Type B pancreatic cell (in vitro differentiated cells): ENCODE measurements at regions not wholly inside any gene's neighbourhood (a gene's known extent, or its start where the extent isn't known, plus 50 kb on each side); places are given as distances from the start of the nearest gene placed in this dataset.

Experiments
- DNase-seq: peaks from one replicate; pipeline ENCODE4 v3.0.0; 2021; ENCODE audit warnings: mixed read lengths; ENCODE audit not compliant: unreplicated experiment; ENCODE audit errors: extremely low spot score
- H3K27ac Mint-ChIP-seq: 2 replicates; pipeline ENCODE4 v1.8.0; 2021; ENCODE audit warnings: mild to moderate bottlenecking, mixed read lengths
- H3K27me3 Mint-ChIP-seq: 2 replicates; pipeline ENCODE4 v1.8.0; 2021; ENCODE audit warnings: mixed read lengths
- H3K36me3 Mint-ChIP-seq: 2 replicates; pipeline ENCODE4 v1.8.0; 2021; ENCODE audit warnings: mixed read lengths
- H3K4me1 Mint-ChIP-seq: one replicate; pipeline ENCODE4 v1.8.0; 2021; ENCODE audit warnings: mixed read lengths; ENCODE audit not compliant: unreplicated experiment
- H3K4me3 Mint-ChIP-seq: 2 replicates; pipeline ENCODE4 v1.8.0; 2021; ENCODE audit warnings: mild to moderate bottlenecking, mixed read lengths
- H3K9me3 Mint-ChIP-seq: 2 replicates; pipeline ENCODE4 v1.8.0; 2021; ENCODE audit warnings: mixed read lengths
- CTCF ChIP-seq: fragments of 200-600 bp; sonication (generic); conservative IDR thresholded peaks from 2 replicates; pipeline ENCODE4 v1.5.0; 2021; ENCODE audit warnings: antibody characterized with exemption, mild to moderate bottlenecking

DNA sequence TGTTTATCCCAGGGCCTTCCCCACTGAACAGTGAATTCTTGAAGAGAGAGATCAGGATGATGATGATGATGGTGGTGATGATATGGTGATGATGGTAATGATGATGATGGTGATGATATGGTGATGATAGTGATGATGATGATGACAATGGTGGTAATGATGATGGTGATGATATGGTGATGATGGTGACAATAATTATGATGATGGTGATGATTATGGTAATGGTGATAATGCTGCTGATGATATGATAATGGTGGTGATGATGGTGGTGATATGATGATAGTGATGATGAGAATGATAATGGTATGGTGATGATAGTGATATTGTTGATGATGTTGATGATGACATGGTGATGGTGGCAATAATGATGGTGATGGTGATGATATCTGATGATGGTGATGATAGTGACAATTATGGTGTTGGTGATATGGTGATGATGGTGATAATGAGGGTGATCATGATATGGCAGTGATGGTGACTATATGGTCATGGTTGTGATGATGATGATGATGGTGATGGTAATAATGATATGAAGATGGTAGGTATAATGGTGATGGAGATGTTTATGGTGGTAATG is 99.9 kb downstream of the HAPSTR1 start:
- peaks cover 6% of the 10 kb centered on the region for H3K4me1 Mint-ChIP-seq
- H3K9me3 Mint-ChIP-seq = no peaks in the 10 kb centered on the region

GRCh38 chr16:9192746-9193145 is 101.3 kb downstream of the HAPSTR1 start:
- DNase-seq = no peak
- no peak overlapping the region for H3K4me3 Mint-ChIP-seq
- no peak for TF ChIP-seq CTCF
- peaks cover 6% of the 10 kb centered on the region for H3K27me3 Mint-ChIP-seq
- peaks cover 6% of the 10 kb centered on the region for H3K4me1 Mint-ChIP-seq
- H3K27ac Mint-ChIP-seq = no peak overlapping the region
- H3K9me3 Mint-ChIP-seq = no peaks in the 10 kb centered on the region
- H3K36me3 Mint-ChIP-seq = no peaks in the 10 kb centered on the region

More for the DNA sequence above, 99.9 kb downstream of the HAPSTR1 start:
- no peak for TF ChIP-seq CTCF
- Mint-ChIP-seq H3K4me3 (no peak overlapping the region), H3K27ac (no peak overlapping the region), H3K27me3 (peaks cover 6% of the 10 kb centered on the region), H3K36me3 (no peaks in the 10 kb centered on the region)
- DNase-seq = no peak

DNA sequence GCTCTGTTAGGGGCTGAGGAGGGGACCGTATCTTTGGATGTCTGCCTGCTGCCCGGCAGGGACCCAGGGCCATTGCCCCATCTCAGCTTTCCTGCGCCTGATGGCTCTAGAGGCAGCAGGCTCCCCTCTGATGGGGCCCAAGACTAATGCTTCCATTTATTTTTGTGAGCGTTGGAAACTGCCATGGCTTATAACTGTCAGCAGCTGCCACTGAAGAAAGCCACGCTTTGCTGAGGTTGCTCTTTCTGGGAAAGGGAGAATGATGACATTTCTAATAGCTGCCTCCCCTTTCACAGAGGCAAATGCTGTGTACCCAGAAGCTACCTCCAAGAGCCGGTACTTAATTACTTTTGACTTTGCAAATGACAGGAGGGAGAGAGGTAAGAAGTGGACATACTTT is 103.8 kb downstream of the HAPSTR1 start:
- peaks cover 3% of the 10 kb centered on the region for H3K27me3 Mint-ChIP-seq
- peaks cover 6% of the 10 kb centered on the region for H3K4me1 Mint-ChIP-seq
- H3K9me3 Mint-ChIP-seq = no peaks in the 10 kb centered on the region
- H3K27ac Mint-ChIP-seq = no peak overlapping the region
- no peak for DNase-seq
- H3K36me3 Mint-ChIP-seq = no peaks in the 10 kb centered on the region
- TF ChIP-seq CTCF = no peak
- no peak overlapping the region for H3K4me3 Mint-ChIP-seq

DNA sequence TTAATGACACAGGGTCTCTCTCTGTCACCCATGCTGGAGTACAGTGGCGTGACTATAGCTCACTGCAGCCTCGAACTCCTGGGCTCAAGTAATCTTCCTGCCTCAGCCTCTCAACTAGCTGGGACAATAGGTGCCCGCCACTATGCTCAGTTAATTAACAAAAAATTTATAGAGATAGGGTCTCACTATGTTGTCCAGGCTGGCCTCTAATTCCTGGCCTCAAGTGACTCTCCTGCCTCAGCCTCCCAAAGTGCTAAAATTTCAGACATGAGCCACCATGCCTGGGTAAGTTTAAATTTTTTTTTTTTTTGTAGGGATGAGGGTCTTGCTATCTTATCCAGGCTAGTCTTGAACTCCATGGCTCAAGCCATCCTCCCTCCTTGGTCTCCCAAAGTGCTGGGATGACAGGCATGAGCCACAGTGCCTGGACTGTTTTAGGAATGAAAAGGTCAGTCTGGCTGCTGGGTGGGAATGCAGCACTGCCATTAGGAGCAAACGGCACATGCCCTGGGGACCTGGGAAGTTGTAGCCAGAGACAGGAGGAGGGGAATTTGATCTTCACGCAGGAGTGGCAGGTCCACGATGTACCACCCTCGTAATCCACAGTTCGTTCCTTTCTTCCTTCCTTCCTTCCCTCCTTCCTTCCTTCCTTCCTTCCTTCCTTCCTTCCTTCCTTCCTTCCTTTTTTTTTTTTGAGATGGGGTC is 106.7 kb downstream of the HAPSTR1 start:
- DNase-seq = no peak
- no peaks in the 10 kb centered on the region for H3K9me3 Mint-ChIP-seq
- H3K4me3 Mint-ChIP-seq = no peak overlapping the region
- TF ChIP-seq CTCF = no peak
- peaks cover 6% of the 10 kb centered on the region for H3K27me3 Mint-ChIP-seq
- no peak overlapping the region for H3K27ac Mint-ChIP-seq
- H3K4me1 Mint-ChIP-seq = peaks cover 6% of the 10 kb centered on the region
- no peaks in the 10 kb centered on the region for H3K36me3 Mint-ChIP-seq

- peaks cover 6% of the 10 kb centered on the region for H3K4me1 Mint-ChIP-seq
- no peak overlapping the region for H3K4me3 Mint-ChIP-seq
- DNase-seq = no peak
- TF ChIP-seq CTCF = no peak
- H3K36me3 Mint-ChIP-seq = no peaks in the 10 kb centered on the region
- H3K9me3 Mint-ChIP-seq = no peaks in the 10 kb centered on the region
- H3K27me3 Mint-ChIP-seq = peaks cover 10% of the 10 kb centered on the region
- H3K27ac Mint-ChIP-seq = no peak overlapping the region
These were observed 107.9 kb downstream of the HAPSTR1 start for GRCh38 chr16:9199311-9199710.
